GM18519 (cell line): ENCODE measurements at regions not wholly inside any gene's neighbourhood (a gene's known extent, or its start where the extent isn't known, plus 50 kb on each side); places are given as distances from the start of the nearest gene placed in this dataset.

Source experiments
- ATAC-seq: cut with Tn5 transposase; IDR thresholded peaks from one replicate; pipeline ENCODE4 v1.9.1; 2021; ENCODE audit warnings: mild to moderate bottlenecking, moderate library complexity; ENCODE audit not compliant: unreplicated experiment, low FRiP score

- peak; percentile 64 for ATAC-seq
Measured at GRCh38 chr13:32905063-32905863, 111.0 kb upstream of the KL start.

GRCh38 chr13:32905864-32906180 is 110.4 kb upstream of the KL start:
- no peak for ATAC-seq

- ATAC-seq = no peak
Measured at GRCh38 chr13:32907211-32907610, 109.0 kb upstream of the KL start.

GRCh38 chr13:32910530-32910929 is 105.7 kb upstream of the KL start:
- no peak for ATAC-seq

- ATAC-seq = peak; percentile 61
Measured at GRCh38 chr13:32911506-32911905, 104.7 kb upstream of the KL start.

- ATAC-seq = no peak
Measured at GRCh38 chr13:32914686-32915085, 101.5 kb upstream of the KL start.

- ATAC-seq = no peak
Measured at GRCh38 chr13:32917504-32917903, 98.7 kb upstream of the KL start.

GRCh38 chr13:32923725-32924124 is 92.5 kb upstream of the KL start:
- no peak for ATAC-seq

- no peak for ATAC-seq
Measured at GRCh38 chr13:32924886-32925285, 91.3 kb upstream of the KL start.

GRCh38 chr13:32925506-32925905 is 90.7 kb upstream of the KL start:
- ATAC-seq = no peak

GRCh38 chr13:32932376-32932775 is 83.8 kb upstream of the KL start:
- no peak for ATAC-seq

GRCh38 chr13:32936716-32937115 is 79.5 kb upstream of the KL start:
- no peak for ATAC-seq

GRCh38 chr13:32938314-32938713 is 77.9 kb upstream of the KL start:
- no peak for ATAC-seq

- no peak for ATAC-seq
Measured at GRCh38 chr13:32938907-32939306, 77.3 kb upstream of the KL start.

- no peak for ATAC-seq
Measured at GRCh38 chr13:32940601-32941000, 75.6 kb upstream of the KL start.

GRCh38 chr13:32941368-32941767 is 74.9 kb upstream of the KL start:
- no peak for ATAC-seq

GRCh38 chr13:32946558-32946957 is 69.7 kb upstream of the KL start:
- ATAC-seq = no peak

- no peak for ATAC-seq
Measured at GRCh38 chr13:32947411-32948276, 68.6 kb upstream of the KL start.

GRCh38 chr13:32949820-32950219 is 66.4 kb upstream of the KL start:
- ATAC-seq = no peak

- ATAC-seq = no peak
Measured at GRCh38 chr13:32951580-32951979, 64.6 kb upstream of the KL start.

GRCh38 chr13:32955881-32956594 is 60.2 kb upstream of the KL start:
- no peak for ATAC-seq
